LNCAP (cell line): ENCODE measurements at regions not wholly inside any gene's neighbourhood (a gene's known extent, or its start where the extent isn't known, plus 50 kb on each side); places are given as distances from the start of the nearest gene placed in this dataset.

Source experiments
- TF ChIP-seq, protein P1 (sequence below): fragments of 450-650 bp; IDR thresholded peaks from 2 replicates; pipeline ENCODE4 v1.5.1; 2017; ENCODE audit warnings: mild to moderate bottlenecking

- TF ChIP-seq, protein P1, sequence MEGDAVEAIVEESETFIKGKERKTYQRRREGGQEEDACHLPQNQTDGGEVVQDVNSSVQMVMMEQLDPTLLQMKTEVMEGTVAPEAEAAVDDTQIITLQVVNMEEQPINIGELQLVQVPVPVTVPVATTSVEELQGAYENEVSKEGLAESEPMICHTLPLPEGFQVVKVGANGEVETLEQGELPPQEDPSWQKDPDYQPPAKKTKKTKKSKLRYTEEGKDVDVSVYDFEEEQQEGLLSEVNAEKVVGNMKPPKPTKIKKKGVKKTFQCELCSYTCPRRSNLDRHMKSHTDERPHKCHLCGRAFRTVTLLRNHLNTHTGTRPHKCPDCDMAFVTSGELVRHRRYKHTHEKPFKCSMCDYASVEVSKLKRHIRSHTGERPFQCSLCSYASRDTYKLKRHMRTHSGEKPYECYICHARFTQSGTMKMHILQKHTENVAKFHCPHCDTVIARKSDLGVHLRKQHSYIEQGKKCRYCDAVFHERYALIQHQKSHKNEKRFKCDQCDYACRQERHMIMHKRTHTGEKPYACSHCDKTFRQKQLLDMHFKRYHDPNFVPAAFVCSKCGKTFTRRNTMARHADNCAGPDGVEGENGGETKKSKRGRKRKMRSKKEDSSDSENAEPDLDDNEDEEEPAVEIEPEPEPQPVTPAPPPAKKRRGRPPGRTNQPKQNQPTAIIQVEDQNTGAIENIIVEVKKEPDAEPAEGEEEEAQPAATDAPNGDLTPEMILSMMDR, result no peak
Measured at GRCh38 chr5:143761663-143762062, 50.3 kb upstream of the HMHB1 start.

GRCh38 chr5:143760755-143761154 lies 51.2 kb upstream of the HMHB1 start:
- TF ChIP-seq, protein P1, result no peak

DNA sequence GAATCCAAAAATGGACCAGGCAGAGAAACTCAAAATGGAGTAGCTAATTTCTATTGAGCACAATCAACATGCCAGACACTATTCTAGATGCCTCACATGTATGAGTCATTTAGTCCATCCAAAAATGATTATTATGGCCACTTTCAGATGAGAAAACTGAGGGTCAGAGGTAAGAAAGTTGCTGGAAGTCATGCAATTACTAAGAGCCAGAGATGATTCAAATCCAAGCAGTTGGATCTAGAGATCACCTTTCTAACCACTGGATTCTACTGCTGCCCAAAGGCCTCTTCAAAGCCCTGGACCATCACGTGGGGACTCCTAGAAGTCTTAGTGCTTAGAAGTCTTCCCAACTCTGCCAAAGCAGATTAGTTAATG lies 51.8 kb upstream of the HMHB1 start:
- TF ChIP-seq, protein P1, result no peak

- TF ChIP-seq, protein P1, result no peak
Measured at GRCh38 chr5:143759396-143760130, 52.4 kb upstream of the HMHB1 start.

GRCh38 chr5:143758750-143759149 lies 53.2 kb upstream of the HMHB1 start:
- TF ChIP-seq, protein P1, result no peak

GRCh38 chr5:143758015-143758414 lies 53.9 kb upstream of the HMHB1 start:
- TF ChIP-seq, protein P1, result no peak

- TF ChIP-seq, protein P1, result no peak
Measured at GRCh38 chr5:143757116-143757515, 54.8 kb upstream of the HMHB1 start.

- TF ChIP-seq, protein P1, result no peak
Measured at GRCh38 chr5:143755966-143756365, 56.0 kb upstream of the HMHB1 start.
